Uterus (tissue), 2 donors: ENCODE measurements at regions not wholly inside any gene's neighbourhood (a gene's known extent, or its start where the extent isn't known, plus 50 kb on each side); places are given as distances from the start of the nearest gene placed in this dataset.

Experiments used
- POLR2A ChIP-seq, 2 donors: fragments of 450-650 bp; IDR thresholded peaks; one replicate each; pipeline ENCODE4 v1.6.1; 2016; ENCODE audit warnings: antibody characterized with exemption in 2 of 2, mild to moderate bottlenecking in 1 of 2, moderate library complexity in 1 of 2
- TF ChIP-seq, protein P1 (sequence below), 4 experiments: fragments of 200-600 bp in 2 of 4; fragments of 450-650 bp in 2 of 4; sonication (generic) in 2 of 4; IDR thresholded peaks; one replicate each; pipeline ENCODE4 v1.5.1; 2016 to 2019; ENCODE audit warnings: antibody characterized with exemption in 4 of 4, mild to moderate bottlenecking in 2 of 4, moderate library complexity in 1 of 4

DNA sequence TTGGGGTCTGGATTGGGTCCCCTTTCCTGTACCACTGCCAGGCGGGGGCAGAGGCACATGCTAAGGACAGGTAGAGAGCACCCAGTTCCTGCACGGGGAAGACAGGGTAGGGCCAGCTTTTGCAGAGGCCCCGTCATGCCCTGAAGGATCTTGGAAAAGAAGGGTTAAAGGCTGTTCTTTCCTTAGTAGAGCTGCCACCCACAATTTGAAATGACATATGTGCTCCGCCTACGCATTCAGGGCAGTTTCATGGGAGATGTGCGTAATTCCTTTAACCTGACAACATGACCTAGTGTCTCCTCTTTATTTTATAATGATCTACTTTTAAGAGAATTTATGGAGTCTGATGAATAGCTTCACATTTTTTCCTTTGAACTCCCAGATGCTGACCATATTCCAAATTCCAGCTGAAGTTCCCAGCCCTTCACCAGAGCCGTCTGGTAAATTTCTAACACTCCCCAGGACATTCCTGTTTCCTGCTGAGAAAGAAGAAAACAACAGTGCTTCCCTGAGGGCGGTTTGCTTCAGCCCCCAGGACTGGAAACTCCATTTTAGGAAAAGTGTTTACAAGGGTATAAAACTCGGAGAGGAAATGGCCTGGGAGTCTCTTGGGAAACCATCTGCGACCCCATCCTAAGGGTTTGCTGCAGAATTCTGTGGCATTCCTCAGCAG is 58.9 kb upstream of the PLEKHG3 start:
- TF ChIP-seq, protein P1, sequence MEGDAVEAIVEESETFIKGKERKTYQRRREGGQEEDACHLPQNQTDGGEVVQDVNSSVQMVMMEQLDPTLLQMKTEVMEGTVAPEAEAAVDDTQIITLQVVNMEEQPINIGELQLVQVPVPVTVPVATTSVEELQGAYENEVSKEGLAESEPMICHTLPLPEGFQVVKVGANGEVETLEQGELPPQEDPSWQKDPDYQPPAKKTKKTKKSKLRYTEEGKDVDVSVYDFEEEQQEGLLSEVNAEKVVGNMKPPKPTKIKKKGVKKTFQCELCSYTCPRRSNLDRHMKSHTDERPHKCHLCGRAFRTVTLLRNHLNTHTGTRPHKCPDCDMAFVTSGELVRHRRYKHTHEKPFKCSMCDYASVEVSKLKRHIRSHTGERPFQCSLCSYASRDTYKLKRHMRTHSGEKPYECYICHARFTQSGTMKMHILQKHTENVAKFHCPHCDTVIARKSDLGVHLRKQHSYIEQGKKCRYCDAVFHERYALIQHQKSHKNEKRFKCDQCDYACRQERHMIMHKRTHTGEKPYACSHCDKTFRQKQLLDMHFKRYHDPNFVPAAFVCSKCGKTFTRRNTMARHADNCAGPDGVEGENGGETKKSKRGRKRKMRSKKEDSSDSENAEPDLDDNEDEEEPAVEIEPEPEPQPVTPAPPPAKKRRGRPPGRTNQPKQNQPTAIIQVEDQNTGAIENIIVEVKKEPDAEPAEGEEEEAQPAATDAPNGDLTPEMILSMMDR (IDR thresholded peaks at IDR 0.05), result no peak
- no peak for TF ChIP-seq POLR2A (IDR thresholded peaks at IDR 0.05)
